Cardiac fibroblast (primary cell): ENCODE measurements at regions not wholly inside any gene's neighbourhood (a gene's known extent, or its start where the extent isn't known, plus 50 kb on each side); places are given as distances from the start of the nearest gene placed in this dataset.

ENCODE experiments used
- DNase-seq, 2 donors: peaks; one replicate each; pipeline versions ENCODE4 v3.0.0 to v3.0.0-alpha.2; 2010; ENCODE audit warnings: low read depth in 2 of 2
- H3K4me3 ChIP-seq, 2 donors: replicated peaks in 1 of 2; 1 replicate in 1 of 2; 2 replicates in 1 of 2; pipeline ENCODE4 v1.5.1; 2011; ENCODE audit warnings: low read depth in 2 of 2, low read length in 2 of 2, mild to moderate bottlenecking in 2 of 2, moderate library complexity in 1 of 2
- CTCF ChIP-seq: IDR thresholded peaks from one replicate; pipeline ENCODE4 v1.5.1; 2011; ENCODE audit warnings: low read depth, mild to moderate bottlenecking, low read length, inconsistent platforms

- no peak overlapping the region for H3K4me3 ChIP-seq
- no peak for TF ChIP-seq CTCF
- no peak for DNase-seq
Observed at GRCh38 chr13:72165276-72165675, 298.3 kb upstream of the DACH1 start.

GRCh38 chr13:72164811-72165210, 297.8 kb upstream of the DACH1 start:
- DNase-seq, result peak in 1 of 2 donors; percentile 12
- TF ChIP-seq CTCF, result no peak

GRCh38 chr13:72163678-72164077, 296.7 kb upstream of the DACH1 start:
- no peak for DNase-seq
- no peak for TF ChIP-seq CTCF
- H3K4me3 ChIP-seq, result no peak overlapping the region

More at GRCh38 chr13:72164811-72165210, 297.8 kb upstream of the DACH1 start:
- no peak overlapping the region for H3K4me3 ChIP-seq

- no peak overlapping the region for H3K4me3 ChIP-seq
- no peak for DNase-seq
- no peak for TF ChIP-seq CTCF
Observed at GRCh38 chr13:72160977-72161376, 294.0 kb upstream of the DACH1 start.

- no peak overlapping the region for H3K4me3 ChIP-seq
- TF ChIP-seq CTCF, result no peak
- no peak for DNase-seq
Observed at GRCh38 chr13:72156760-72157159, 289.8 kb upstream of the DACH1 start.

- TF ChIP-seq CTCF, result no peak
Observed at GRCh38 chr13:72153272-72153671, 286.3 kb upstream of the DACH1 start.

GRCh38 chr13:72151241-72151640, 284.2 kb upstream of the DACH1 start:
- no peak overlapping the region for H3K4me3 ChIP-seq
- no peak for TF ChIP-seq CTCF
- DNase-seq, result peak; percentile 21 to 56

More at GRCh38 chr13:72153272-72153671, 286.3 kb upstream of the DACH1 start:
- no peak overlapping the region for H3K4me3 ChIP-seq
- DNase-seq, result no peak
